HepG2 (cell line): ENCODE measurements at regions not wholly inside any gene's neighbourhood (a gene's known extent, or its start where the extent isn't known, plus 50 kb on each side); places are given as distances from the start of the nearest gene placed in this dataset.

Experiments used
- ATAC-seq: fragments of 200-7000 bp; cut with Tn5 transposase; 3 replicates; pipeline ENCODE4 v1.9.1; 2020; ENCODE audit warnings: mild to moderate bottlenecking, moderate library complexity
- BruUV-seq: library from RNA; stranded (reverse); fragments of 400-500 nt; replicated peaks from 2 replicates; lab custom pipeline; 2021; lab: Mats Ljungman, UMichigan
- CTCF ChIA-PET: fragments of 300-600 bp; formaldehyde crosslinking; extraction: SDS; loops from one replicate; lab custom pipeline; 2021; ENCODE audit warnings: low total read pairs, inconsistent platforms, low intra/inter-chr PET ratio; lab: Yijun Ruan, JAX
- POLR2A ChIA-PET: fragments of 350-600 bp; sonication (Branson Sonifier 250); formaldehyde crosslinking; loops from one replicate; lab custom pipeline; 2020; ENCODE audit warnings: antibody characterized with exemption, inconsistent platforms; lab: Yijun Ruan, JAX
- DNase-seq: peaks from one replicate; pipeline ENCODE4 v3.0.0-alpha.2; 2015; ENCODE audit warnings: low spot score
- FAIRE-seq: peaks from 3 replicates; lab custom pipeline; 2011; peaks lifted over from hg19 to GRCh38; lab: Jason Lieb, UNC
- H2AFZ ChIP-seq: one replicate; pipeline ENCODE4 v1.6.1; 2011; ENCODE audit warnings: low read length, inconsistent platforms
- H3K27ac ChIP-seq: fragments of 300-600 bp; 3 replicates; pipeline ENCODE4 v1.8.0; 2011; ENCODE audit warnings: mixed run types, mild to moderate bottlenecking, mixed read lengths, low read length, inconsistent platforms; ENCODE audit not compliant: insufficient read depth; ENCODE audit errors: extremely low read length
- H3K27me3 ChIP-seq, 2 experiments: fragments of 200-600 bp in 1 of 2; 2 replicates in 1 of 2; 3 replicates in 1 of 2; pipeline versions ENCODE4 v1.6.0 to v1.8.0; 2011; ENCODE audit warnings: low read length in 2 of 2, mild to moderate bottlenecking in 2 of 2, moderate library complexity in 2 of 2, inconsistent platforms in 1 of 2; ENCODE audit not compliant: insufficient read depth in 2 of 2, control insufficient read depth in 1 of 2
- H3K36me3 ChIP-seq, 2 experiments: fragments of 200-600 bp in 1 of 2; replicated peaks in 1 of 2; 2 replicates in 1 of 2; 3 replicates in 1 of 2; pipeline versions ENCODE4 v1.5.1 to v1.8.0; 2011; ENCODE audit warnings: low read length in 2 of 2, inconsistent platforms in 1 of 2; ENCODE audit not compliant: insufficient read depth in 2 of 2, control insufficient read depth in 1 of 2
- H3K4me1 ChIP-seq: 2 replicates; pipeline ENCODE4 v1.5.1; 2012; ENCODE audit warnings: low read length, inconsistent platforms; ENCODE audit not compliant: insufficient read depth
- H3K4me2 ChIP-seq: 2 replicates; pipeline ENCODE4 v1.6.0; 2011; ENCODE audit warnings: low read depth, low read length, inconsistent platforms
- H3K4me3 ChIP-seq, 3 experiments: fragments of 200-600 bp in 1 of 3; sonication (generic), shearing (Covaris generic) in 1 of 3; replicated peaks in 1 of 3; 2 replicates each; pipeline ENCODE4 v1.5.1; 2011 to 2016; ENCODE audit warnings: low read length in 3 of 3, inconsistent platforms in 2 of 3, low read depth in 2 of 3, mild to moderate bottlenecking in 2 of 3, control low read depth in 1 of 3, mixed read lengths in 1 of 3; ENCODE audit not compliant: insufficient read depth in 1 of 3
- H3K79me2 ChIP-seq: one replicate; pipeline ENCODE4 v1.6.1; 2011; ENCODE audit warnings: low read length, inconsistent platforms; ENCODE audit not compliant: insufficient read depth
- H3K9ac ChIP-seq: 2 replicates; pipeline ENCODE4 v1.6.0; 2011; ENCODE audit warnings: mild to moderate bottlenecking, low read depth, low read length, inconsistent platforms; ENCODE audit not compliant: insufficient read depth
- H3K9me3 ChIP-seq: 2 replicates; pipeline ENCODE4 v1.5.1; 2012; ENCODE audit warnings: mild to moderate bottlenecking, low read length
- H4K20me1 ChIP-seq: 2 replicates; pipeline ENCODE4 v1.6.0; 2011; ENCODE audit warnings: inconsistent platforms, mild to moderate bottlenecking, low read length, moderate library complexity; ENCODE audit not compliant: insufficient read depth
- DMAP1 ChIP-seq: IDR thresholded peaks from 2 replicates; pipeline ENCODE4 v1.6.1; 2016
- KLF6 ChIP-seq: IDR thresholded peaks from 2 replicates; pipeline ENCODE4 v1.8.0; 2016; ENCODE audit warnings: missing biosample characterization, missing genetic modification reagents
- REPIN1 ChIP-seq: sonication (generic); formaldehyde crosslinking; IDR thresholded peaks from 2 replicates; pipeline ENCODE4 v1.8.0; 2022; ENCODE audit warnings: missing genetic modification reagents, low read depth, mild to moderate bottlenecking, borderline replicate concordance
- ZNF207 ChIP-seq: fragments of 450-650 bp; IDR thresholded peaks from 2 replicates; pipeline ENCODE4 v1.6.1; 2016; ENCODE audit warnings: antibody characterized with exemption, borderline replicate concordance
- ZNF468 ChIP-seq: sonication (generic); formaldehyde crosslinking; IDR thresholded peaks from 2 replicates; pipeline ENCODE4 v1.8.0; 2022; ENCODE audit warnings: mild to moderate bottlenecking, moderate library complexity, missing genetic modification reagents
- ZNF879 ChIP-seq: sonication (generic); formaldehyde crosslinking; IDR thresholded peaks from 2 replicates; pipeline ENCODE4 v1.8.1; 2023; ENCODE audit warnings: missing genetic modification reagents
- WGBS: methylation state at CpG from one replicate; pipeline ENCODE4 v1.1.6; 2017; ENCODE audit warnings: low lambda C conversion rate; 5-methylcytosine and 5-hydroxymethylcytosine counted together
- in situ Hi-C: cut with HindIII; loops from 2 replicates; pipeline ENCODE4 v1.10.0; 2017; ENCODE audit warnings: low pct_unique_long_range_greater_than_20kb; ENCODE audit not compliant: extremely low pct_ligation_motif_present
- intact Hi-C: fragments of 100-400 bp; cut with micrococcal nuclease; formaldehyde crosslinking; loops from one replicate; pipeline ENCODE4 v1.10.0; 2022; ENCODE audit not compliant: unreplicated experiment
- TF ChIP-seq, protein P1 (sequence below), 2 experiments: IDR thresholded peaks; 2 replicates each; pipeline ENCODE4 v1.6.1; 2011 to 2012; ENCODE audit warnings: low read length in 2 of 2, borderline replicate concordance in 1 of 2, low read depth in 1 of 2, mild to moderate bottlenecking in 1 of 2, moderate library complexity in 1 of 2
- TF ChIP-seq, protein P2 (sequence below): sonication (generic); formaldehyde crosslinking; conservative IDR thresholded peaks from 2 replicates; pipeline ENCODE4 v1.4.0; 2020; ENCODE audit warnings: missing genetic modification reagents

DNA sequence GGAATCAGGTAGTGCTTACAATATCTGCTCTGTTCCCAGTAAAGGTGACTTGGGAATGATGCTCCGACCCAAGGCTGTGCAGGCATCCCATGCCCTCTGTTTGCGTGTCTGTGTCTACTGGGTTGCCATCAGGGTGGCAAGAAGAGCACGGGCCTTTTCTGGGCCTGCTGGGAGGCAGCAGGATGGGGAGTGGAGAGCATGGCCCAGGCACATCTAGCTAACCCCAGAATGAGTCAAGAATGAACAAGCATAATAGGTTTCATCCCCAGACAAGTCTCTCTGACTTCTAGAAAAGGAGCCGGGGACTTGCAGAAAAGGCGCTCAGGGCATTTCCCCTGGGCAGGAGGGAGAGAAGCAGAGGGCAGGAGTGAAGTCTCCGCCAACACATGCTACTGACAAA lies 260.4 kb downstream of the IRX1 start:
- Histone ChIP-seq H3K27me3 (no peaks in the 10 kb centered on the region; a peak in 1 of 5 replicates), H3K79me2 (no peaks in the 10 kb centered on the region), H3K9me3 (peaks cover 8% of the 10 kb centered on the region), H4K20me1 (no peaks in the 10 kb centered on the region), H3K27ac (no peak overlapping the region), H3K4me1 (no peaks in the 10 kb centered on the region), H3K4me3 (no peak overlapping the region), H3K9ac (no peak overlapping the region)
- 61% methylated on average over 3 of the region's 6 CpGs for WGBS
- CTCF ChIA-PET: no interaction called here
- no TSS peak for BruUV-seq
- TF ChIP-seq ZNF468 (CRISPR knock-in tag) (no peak), DMAP1 (CRISPR knock-in tag) (no peak), KLF6 (CRISPR knock-in tag) (no peak), ZNF879 (no peak), ZNF207 (no peak), REPIN1 (no peak)
- TF ChIP-seq, protein P1, sequence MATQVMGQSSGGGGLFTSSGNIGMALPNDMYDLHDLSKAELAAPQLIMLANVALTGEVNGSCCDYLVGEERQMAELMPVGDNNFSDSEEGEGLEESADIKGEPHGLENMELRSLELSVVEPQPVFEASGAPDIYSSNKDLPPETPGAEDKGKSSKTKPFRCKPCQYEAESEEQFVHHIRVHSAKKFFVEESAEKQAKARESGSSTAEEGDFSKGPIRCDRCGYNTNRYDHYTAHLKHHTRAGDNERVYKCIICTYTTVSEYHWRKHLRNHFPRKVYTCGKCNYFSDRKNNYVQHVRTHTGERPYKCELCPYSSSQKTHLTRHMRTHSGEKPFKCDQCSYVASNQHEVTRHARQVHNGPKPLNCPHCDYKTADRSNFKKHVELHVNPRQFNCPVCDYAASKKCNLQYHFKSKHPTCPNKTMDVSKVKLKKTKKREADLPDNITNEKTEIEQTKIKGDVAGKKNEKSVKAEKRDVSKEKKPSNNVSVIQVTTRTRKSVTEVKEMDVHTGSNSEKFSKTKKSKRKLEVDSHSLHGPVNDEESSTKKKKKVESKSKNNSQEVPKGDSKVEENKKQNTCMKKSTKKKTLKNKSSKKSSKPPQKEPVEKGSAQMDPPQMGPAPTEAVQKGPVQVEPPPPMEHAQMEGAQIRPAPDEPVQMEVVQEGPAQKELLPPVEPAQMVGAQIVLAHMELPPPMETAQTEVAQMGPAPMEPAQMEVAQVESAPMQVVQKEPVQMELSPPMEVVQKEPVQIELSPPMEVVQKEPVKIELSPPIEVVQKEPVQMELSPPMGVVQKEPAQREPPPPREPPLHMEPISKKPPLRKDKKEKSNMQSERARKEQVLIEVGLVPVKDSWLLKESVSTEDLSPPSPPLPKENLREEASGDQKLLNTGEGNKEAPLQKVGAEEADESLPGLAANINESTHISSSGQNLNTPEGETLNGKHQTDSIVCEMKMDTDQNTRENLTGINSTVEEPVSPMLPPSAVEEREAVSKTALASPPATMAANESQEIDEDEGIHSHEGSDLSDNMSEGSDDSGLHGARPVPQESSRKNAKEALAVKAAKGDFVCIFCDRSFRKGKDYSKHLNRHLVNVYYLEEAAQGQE (IDR thresholded peaks at IDR 0.05; ENCODE audit: borderline replicate concordance in 1 of 2, low read depth in 1 of 2, low read length in 2 of 2): no peak
- TF ChIP-seq, protein P2, sequence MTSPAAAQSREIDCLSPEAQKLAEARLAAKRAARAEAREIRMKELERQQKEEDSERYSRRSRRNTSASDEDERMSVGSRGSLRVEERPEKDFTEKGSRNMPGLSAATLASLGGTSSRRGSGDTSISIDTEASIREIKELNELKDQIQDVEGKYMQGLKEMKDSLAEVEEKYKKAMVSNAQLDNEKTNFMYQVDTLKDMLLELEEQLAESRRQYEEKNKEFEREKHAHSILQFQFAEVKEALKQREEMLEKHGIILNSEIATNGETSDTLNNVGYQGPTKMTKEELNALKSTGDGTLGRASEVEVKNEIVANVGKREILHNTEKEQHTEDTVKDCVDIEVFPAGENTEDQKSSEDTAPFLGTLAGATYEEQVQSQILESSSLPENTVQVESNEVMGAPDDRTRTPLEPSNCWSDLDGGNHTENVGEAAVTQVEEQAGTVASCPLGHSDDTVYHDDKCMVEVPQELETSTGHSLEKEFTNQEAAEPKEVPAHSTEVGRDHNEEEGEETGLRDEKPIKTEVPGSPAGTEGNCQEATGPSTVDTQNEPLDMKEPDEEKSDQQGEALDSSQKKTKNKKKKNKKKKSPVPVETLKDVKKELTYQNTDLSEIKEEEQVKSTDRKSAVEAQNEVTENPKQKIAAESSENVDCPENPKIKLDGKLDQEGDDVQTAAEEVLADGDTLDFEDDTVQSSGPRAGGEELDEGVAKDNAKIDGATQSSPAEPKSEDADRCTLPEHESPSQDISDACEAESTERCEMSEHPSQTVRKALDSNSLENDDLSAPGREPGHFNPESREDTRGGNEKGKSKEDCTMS: no peak
- TF ChIP-seq, all 625 proteins: peak for 0
- no peak overlapping the region for H2AFZ ChIP-seq
- no peak for ATAC-seq
- no peak overlapping the region for H3K4me2 ChIP-seq
- in situ Hi-C loops: no loop called here
- FAIRE-seq: no peak
- DNase-seq: no peak
- POLR2A ChIA-PET: no interaction called here
- no peaks in the 10 kb centered on the region for H3K36me3 ChIP-seq
- intact Hi-C loops: loop anchor here (2.0 kb wide), 1 partner anchor 67 kb away; no protein-coding TSS in a partner anchor
